22Rv1 (cell line): ENCODE measurements at regions not wholly inside any gene's neighbourhood (a gene's known extent, or its start where the extent isn't known, plus 50 kb on each side); places are given as distances from the start of the nearest gene placed in this dataset.

ENCODE experiments used
- H3K27ac ChIP-seq: fragments of 450-650 bp; 2 replicates; pipeline ENCODE4 v1.5.1; 2017
- ZFX ChIP-seq: fragments of 450-650 bp; IDR thresholded peaks from 2 replicates; pipeline ENCODE4 v1.6.1; 2017; ENCODE audit warnings: antibody characterized with exemption, borderline replicate concordance
- TF ChIP-seq, protein P1 (sequence below): fragments of 450-650 bp; IDR thresholded peaks from 2 replicates; pipeline ENCODE4 v1.5.1; 2017; ENCODE audit warnings: mild to moderate bottlenecking

- TF ChIP-seq, protein P1, sequence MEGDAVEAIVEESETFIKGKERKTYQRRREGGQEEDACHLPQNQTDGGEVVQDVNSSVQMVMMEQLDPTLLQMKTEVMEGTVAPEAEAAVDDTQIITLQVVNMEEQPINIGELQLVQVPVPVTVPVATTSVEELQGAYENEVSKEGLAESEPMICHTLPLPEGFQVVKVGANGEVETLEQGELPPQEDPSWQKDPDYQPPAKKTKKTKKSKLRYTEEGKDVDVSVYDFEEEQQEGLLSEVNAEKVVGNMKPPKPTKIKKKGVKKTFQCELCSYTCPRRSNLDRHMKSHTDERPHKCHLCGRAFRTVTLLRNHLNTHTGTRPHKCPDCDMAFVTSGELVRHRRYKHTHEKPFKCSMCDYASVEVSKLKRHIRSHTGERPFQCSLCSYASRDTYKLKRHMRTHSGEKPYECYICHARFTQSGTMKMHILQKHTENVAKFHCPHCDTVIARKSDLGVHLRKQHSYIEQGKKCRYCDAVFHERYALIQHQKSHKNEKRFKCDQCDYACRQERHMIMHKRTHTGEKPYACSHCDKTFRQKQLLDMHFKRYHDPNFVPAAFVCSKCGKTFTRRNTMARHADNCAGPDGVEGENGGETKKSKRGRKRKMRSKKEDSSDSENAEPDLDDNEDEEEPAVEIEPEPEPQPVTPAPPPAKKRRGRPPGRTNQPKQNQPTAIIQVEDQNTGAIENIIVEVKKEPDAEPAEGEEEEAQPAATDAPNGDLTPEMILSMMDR = no peak
- TF ChIP-seq ZFX = no peak
- no peak overlapping the region for H3K27ac ChIP-seq
Measured at GRCh38 chr2:2657121-2657962, 326.3 kb upstream of the MYT1L start.

DNA sequence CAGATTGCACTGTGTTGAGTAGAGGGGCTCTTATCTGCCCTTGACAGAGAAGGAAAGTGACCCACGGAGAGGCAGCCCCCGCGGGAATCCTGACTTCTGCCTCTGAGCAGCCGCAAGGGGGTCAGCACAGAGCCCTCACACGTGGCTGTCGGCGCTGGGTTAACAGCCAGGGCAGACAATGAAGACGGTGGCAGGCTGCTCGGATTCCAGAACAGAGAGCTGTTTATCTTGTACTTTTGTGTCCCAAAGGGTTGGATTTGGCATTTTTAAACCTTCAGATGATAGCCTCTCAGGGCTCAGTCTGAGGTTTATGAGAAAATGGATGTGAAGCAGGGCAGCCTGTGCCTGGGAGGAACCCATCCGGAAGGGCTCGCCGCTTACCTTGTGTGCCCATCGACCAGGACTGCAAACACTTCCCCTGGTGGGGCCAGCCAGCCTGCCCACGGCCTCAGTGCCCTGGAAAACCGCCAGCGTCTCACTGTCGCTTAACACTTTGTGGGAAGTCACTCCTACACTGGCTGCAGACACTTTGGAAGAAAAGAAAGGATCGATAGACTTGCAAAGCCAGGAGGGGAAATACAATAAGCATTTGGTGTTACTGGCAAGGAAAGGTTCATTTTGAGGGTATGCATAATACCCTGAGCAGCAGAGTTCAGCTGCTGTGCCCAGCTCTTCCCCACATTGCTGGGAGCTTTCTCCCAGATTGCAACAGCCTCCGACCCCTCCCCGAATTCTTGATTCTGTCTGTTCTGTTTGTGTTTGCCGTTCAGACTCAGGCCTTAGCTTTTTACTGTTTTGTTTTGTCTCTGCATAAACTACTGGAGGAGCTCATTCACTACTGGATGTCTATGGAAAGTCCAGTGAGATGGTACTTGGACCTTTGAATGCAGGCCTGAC lies 325.3 kb upstream of the MYT1L start:
- no peak overlapping the region for H3K27ac ChIP-seq
- TF ChIP-seq, protein P1 = no peak
- no peak for TF ChIP-seq ZFX

- no peak overlapping the region for H3K27ac ChIP-seq
Measured at GRCh38 chr2:2655453-2656114, 324.5 kb upstream of the MYT1L start.

DNA sequence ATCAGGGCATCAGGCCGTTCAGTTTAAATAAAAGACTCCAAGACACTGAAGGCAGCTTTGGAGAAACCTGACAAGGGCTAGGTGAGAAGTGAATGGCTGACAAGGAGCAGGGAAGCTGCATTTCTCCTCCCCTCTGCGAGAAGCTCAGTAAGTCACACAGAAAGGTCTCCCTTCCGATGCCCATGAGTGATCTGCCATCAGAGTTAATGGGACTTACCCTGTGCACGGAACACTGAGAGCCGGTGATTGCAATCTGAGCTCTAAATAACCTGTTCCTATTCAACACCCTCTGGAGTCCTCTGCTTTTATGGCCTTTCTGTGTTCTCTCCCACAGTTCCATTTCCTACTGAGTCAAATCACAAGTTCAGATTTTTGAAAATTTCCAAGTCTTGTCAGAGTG lies 322.2 kb upstream of the MYT1L start:
- TF ChIP-seq ZFX = no peak
- TF ChIP-seq, protein P1 = no peak
- no peak overlapping the region for H3K27ac ChIP-seq

More at GRCh38 chr2:2655453-2656114, 324.5 kb upstream of the MYT1L start:
- TF ChIP-seq, protein P1 = no peak
- TF ChIP-seq ZFX = no peak

DNA sequence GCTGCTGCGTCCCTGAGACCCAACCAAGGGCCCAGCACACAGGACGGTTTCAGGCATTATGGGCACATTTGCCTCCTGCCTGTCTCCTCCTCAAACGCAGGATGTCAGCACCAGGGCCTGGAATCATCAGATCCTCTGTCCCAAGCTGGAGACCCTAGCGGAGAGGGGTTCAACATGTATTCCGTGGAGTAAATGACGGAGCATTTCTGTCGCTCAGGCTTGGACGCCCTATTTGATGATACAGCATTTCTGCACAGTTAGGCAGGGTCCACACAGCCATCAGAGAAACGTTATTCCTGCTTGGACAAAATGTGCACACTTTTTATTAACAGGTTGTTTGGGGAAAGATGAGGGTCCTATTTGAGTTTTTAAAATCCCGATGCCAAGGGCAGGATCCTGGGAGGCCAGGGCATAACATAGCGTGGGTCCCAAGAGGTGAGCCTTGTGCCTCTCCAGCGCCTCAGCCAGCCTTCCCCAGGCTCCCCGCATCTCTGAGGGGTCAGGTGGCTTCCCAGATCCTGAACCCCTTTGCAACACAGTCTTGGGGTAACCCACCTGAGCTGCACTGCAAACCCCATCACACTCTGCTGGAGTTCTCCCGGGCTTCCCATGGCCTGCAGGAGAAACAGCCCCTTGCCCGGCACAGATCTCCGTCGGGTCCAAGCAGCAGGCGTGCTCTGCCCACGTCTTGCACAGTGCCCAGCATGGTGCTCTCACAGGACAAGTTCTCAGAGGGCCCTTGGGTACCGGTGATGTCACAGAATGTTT lies 319.7 kb upstream of the MYT1L start:
- no peak overlapping the region for H3K27ac ChIP-seq
- TF ChIP-seq ZFX = no peak
- TF ChIP-seq, protein P1 = no peak
